ENCODE measurements at regions not wholly inside any gene's neighbourhood (a gene's known extent, or its start where the extent isn't known, plus 50 kb on each side); places are given as distances from the start of the nearest gene placed in this dataset.

GRCh38 chr3:86815880-86816279 is 175.1 kb downstream of the VGLL3 start:
- TF ChIP-seq CTCF (conservative IDR thresholded peaks at IDR 0.05 in 1 of 2, IDR thresholded peaks at IDR 0.05 in 1 of 2; ENCODE audit: low read depth in 1 of 2, low read length in 2 of 2) (no peak), EZH2 (IDR thresholded peaks at IDR 0.05; ENCODE audit: low read length, missing control alignments) (no peak)
